ENCODE measurements at regions not wholly inside any gene's neighbourhood (a gene's known extent, or its start where the extent isn't known, plus 50 kb on each side); places are given as distances from the start of the nearest gene placed in this dataset.

- TF ChIP-seq REST (IDR thresholded peaks at IDR 0.05; ENCODE audit: low read depth) = no peak
- no peak for TF ChIP-seq POLR2A (IDR thresholded peaks at IDR 0.05; ENCODE audit: borderline replicate concordance, extremely low read depth, insufficient read depth, insufficient read length)
- no peak for TF ChIP-seq SRF (IDR thresholded peaks at IDR 0.05; ENCODE audit: low read depth)
Measured at GRCh38 chr3:9302425-9303181, 53.2 kb upstream of the SRGAP3 start (continued).

GRCh38 chr3:9308298-9308990 lies 54.4 kb upstream of the THUMPD3 start:
- Histone ChIP-seq H3K9me2 (ENCODE audit: insufficient read depth) (no peaks in the 10 kb centered on the region), H2AFZ (ENCODE audit: low read depth, low read length, poor library complexity, severe bottlenecking) (no peak overlapping the region), H3K27ac (ENCODE audit: low read depth, low read length) (no peak overlapping the region), H3K4me1 (ENCODE audit: control insufficient read depth in 1 of 2, insufficient read depth in 2 of 2, low read length in 2 of 2) (no peaks in the 10 kb centered on the region), H3K79me2 (ENCODE audit: insufficient read depth, low read length) (no peaks in the 10 kb centered on the region), H3K4me3 (replicated peaks in 1 of 2; ENCODE audit: low read depth in 1 of 2, low read length in 2 of 2) (no peak overlapping the region), H4K20me1 (ENCODE audit: insufficient read depth) (no peaks in the 10 kb centered on the region), H3K36me3 (ENCODE audit: control insufficient read depth in 1 of 2, insufficient read depth in 2 of 2, low read length in 2 of 2) (no peaks in the 10 kb centered on the region), H3K27me3 (ENCODE audit: insufficient read depth, low read length) (no peaks in the 10 kb centered on the region), H3K4me2 (ENCODE audit: low read length) (no peak overlapping the region), H3K9me3 (ENCODE audit: control insufficient read depth in 1 of 2, insufficient read depth in 1 of 2, low read depth in 1 of 2, low read length in 2 of 2) (no peaks in the 10 kb centered on the region), H3K9ac (ENCODE audit: low read length) (no peak overlapping the region)
- POLR2A ChIA-PET = no interaction called here
- intact Hi-C loops (cut with micrococcal nuclease) = no loop called here
- DNase-seq (ENCODE audit: low read depth, low spot score) (no peak), ATAC-seq (no peak)
- CTCF ChIA-PET = no interaction called here
- RAD21 ChIA-PET (ENCODE audit: low non-redundant PET in 1 of 2, low total read pairs in 2 of 2, uncharacterized antibody in 2 of 2, unreplicated experiment in 2 of 2) = no interaction called here
- no TSS peak for BruUV-seq (replicated peaks)
- no peak for TF ChIP-seq SRF (IDR thresholded peaks at IDR 0.05; ENCODE audit: low read depth)
- TF ChIP-seq JUND (IDR thresholded peaks at IDR 0.05) = no peak
- no peak for TF ChIP-seq POLR2A (IDR thresholded peaks at IDR 0.05; ENCODE audit: borderline replicate concordance, extremely low read depth, insufficient read depth, insufficient read length)
- no peak for TF ChIP-seq ATF3 (IDR thresholded peaks at IDR 0.05)
- no peak for TF ChIP-seq EZH2phosphoT487 (IDR thresholded peaks at IDR 0.05; ENCODE audit: borderline replicate concordance)
- TF ChIP-seq ELF1 (IDR thresholded peaks at IDR 0.05; ENCODE audit: borderline replicate concordance, low read depth) = no peak
- TF ChIP-seq EGR1 (IDR thresholded peaks at IDR 0.05; ENCODE audit: low read depth) = no peak
- TF ChIP-seq TCF7L2 (IDR thresholded peaks at IDR 0.05; ENCODE audit: borderline replicate concordance, extremely low read depth, insufficient read depth, insufficient read length) = no peak
- no peak for TF ChIP-seq MAX (IDR thresholded peaks at IDR 0.05)
- no peak for TF ChIP-seq REST (IDR thresholded peaks at IDR 0.05; ENCODE audit: low read depth)
- no peak for TF ChIP-seq YY1 (IDR thresholded peaks at IDR 0.05; ENCODE audit: extremely low read depth, insufficient replicate concordance, low read depth, low read length)
- TF ChIP-seq CBX3 (IDR thresholded peaks at IDR 0.05; ENCODE audit: low read depth) = no peak
- no peak for TF ChIP-seq ZFX (IDR thresholded peaks at IDR 0.05)
- no peak for TF ChIP-seq CEBPB (IDR thresholded peaks at IDR 0.05; ENCODE audit: low read depth)
